ENCODE measurements at regions not wholly inside any gene's neighbourhood (a gene's known extent, or its start where the extent isn't known, plus 50 kb on each side); places are given as distances from the start of the nearest gene placed in this dataset.
A peak's percentile ranks its signal among the peaks of the same experiment; 100 is the strongest.

DNA sequence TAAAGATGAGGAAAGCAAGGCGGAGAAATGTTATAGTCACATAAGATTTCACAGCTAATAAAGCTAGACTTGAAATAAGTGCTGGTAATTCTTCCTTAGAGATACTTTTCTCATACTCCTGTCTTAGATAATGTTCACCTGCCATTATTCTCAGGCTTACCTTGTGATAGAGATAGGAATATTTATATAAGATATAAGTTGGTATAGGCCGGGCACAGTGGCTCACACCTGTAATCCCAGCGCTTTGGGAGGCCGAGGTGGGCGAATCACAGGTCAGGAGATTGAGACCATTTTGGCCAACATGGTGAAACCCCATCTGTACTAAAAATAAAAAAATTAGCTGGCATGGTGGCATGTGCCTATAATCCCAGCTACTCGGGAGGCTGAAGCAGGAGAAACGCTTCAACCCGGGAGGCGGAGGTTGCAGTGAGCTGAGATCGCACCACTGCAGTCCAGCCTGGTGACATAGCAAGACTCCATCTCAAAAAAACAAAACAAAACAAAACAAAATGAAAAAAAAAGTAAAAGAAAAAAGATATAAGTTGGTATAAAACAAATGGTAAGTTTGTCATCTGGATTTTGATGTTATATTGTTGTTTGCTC, 1918.4 kb downstream of the MAT2B start:
- no peak overlapping the region for H3K27ac ChIP-seq
- TF ChIP-seq CTCF (conservative IDR thresholded peaks at IDR 0.05) = no peak

DNA sequence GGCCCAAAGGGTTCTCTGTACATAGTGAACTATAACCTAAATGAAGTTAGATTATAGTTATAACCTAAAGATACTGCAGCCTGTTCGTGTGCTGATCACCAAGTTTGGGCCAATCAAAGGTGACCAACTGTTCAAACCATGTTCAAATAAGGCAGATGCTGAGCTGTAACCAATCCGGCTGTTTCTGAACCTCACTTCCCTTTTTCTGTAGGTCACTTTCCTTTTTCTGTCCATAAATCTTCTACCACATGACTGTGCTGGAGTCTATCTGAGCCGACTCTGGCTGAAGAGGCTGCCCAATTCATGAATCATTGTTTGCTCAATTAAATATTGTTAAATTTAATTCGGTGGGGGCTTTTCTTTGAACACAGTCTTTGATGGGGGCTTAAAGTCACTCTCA, 1920.2 kb downstream of the MAT2B start:
- H3K27ac ChIP-seq = no peak overlapping the region
- no peak for TF ChIP-seq CTCF (conservative IDR thresholded peaks at IDR 0.05)

DNA sequence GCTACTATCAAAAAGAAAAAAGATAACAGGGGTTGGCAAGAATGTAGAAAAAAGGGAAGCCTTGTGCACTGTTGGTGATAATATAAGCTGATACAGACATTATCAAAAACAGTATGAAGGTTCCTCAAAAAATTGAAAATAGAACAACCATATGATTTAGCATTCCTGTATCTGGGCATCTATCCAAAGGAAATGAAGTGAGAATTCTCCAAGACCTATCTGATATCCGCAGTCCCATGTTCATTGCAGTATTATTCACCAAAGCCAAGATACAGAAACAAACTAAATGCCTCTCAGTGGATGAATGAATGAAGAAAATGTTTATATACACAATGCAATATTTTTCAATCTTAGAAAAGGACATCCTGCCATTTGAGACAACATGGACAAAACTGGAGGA, 1943.3 kb downstream of the MAT2B start:
- H3K27ac ChIP-seq = no peak overlapping the region
- no peak for TF ChIP-seq CTCF (conservative IDR thresholded peaks at IDR 0.05)

DNA sequence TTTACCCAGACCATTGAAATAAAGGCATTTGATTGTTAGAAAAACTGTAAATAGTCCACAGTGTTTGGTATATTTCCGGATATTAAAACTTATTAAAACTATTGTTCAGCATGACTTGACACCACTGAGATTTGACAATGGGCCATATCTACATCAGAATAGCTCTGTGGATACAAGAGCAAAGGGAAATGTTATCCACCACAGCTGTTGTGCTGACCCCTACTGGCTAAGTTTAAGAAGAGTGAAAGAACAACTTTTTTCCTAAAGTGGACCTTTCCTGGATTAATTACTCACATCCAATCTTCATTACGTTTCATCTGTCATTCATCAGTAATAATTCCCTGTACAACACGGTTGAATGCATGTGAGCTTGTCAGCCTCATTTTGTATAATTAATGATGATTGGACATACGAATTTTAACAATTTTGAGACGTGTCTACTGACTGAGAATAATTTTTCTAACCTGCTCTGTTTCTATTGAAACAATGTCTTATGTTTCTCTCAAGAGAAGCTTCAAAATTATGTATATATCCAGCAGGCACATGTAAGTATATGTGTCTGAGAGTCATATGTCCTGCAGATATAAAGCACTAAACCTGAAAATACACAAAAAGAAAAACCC, 1952.6 kb downstream of the MAT2B start:
- H3K27ac ChIP-seq = no peak overlapping the region
- peak; percentile 88 for TF ChIP-seq CTCF (conservative IDR thresholded peaks at IDR 0.05)

DNA sequence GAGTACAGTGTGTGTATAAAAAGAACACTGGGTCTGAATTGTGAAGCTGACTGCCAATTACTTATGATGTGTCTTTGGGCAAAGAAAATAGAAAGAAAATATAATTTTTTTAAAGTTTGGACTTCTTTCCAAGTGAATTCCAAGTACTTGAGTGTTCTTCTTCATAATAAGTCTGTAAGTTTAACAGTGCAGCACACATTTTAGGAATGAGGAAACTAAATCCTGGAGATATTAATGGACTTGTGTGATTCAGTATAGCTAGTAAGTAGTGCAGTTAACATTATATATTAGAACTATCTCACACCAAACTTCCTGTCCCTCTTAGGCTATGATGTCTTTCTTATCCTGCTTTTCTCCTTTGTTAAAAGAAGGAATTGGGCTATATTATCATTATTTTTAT, 1953.8 kb downstream of the MAT2B start:
- no peak for TF ChIP-seq CTCF (conservative IDR thresholded peaks at IDR 0.05)

GRCh38 chr5:165460911-165461310, 1955.5 kb downstream of the MAT2B start:
- H3K27ac ChIP-seq = no peak overlapping the region
- no peak for TF ChIP-seq CTCF (conservative IDR thresholded peaks at IDR 0.05)

More for the DNA sequence above, 1953.8 kb downstream of the MAT2B start:
- no peak overlapping the region for H3K27ac ChIP-seq

DNA sequence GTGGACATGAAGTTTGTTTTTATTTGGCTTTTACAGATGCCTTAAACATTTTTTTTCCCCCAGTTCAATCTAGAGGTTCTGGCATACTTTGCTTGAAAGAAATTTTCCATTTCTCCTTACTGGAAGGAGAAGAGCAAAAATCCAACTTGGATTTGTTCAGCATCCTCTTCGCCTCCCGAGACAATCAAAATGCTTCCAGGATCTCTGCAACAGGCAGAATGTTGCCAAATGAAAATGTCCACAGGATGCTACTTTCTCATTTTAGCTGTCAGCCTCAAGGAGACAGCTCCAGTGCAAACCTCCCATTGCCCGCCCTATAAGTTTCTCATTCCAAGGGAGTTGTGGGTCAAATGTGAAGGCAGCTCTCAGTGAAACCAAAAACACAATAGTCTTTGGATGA, 1972.1 kb downstream of the MAT2B start:
- H3K27ac ChIP-seq = no peak overlapping the region
- TF ChIP-seq CTCF (conservative IDR thresholded peaks at IDR 0.05) = no peak
